ENCODE measurements at regions not wholly inside any gene's neighbourhood (a gene's known extent, or its start where the extent isn't known, plus 50 kb on each side); places are given as distances from the start of the nearest gene placed in this dataset.

GRCh38 chr12:126960221-126960620 is 1306.7 kb upstream of the TMEM132C start:
- no peak overlapping the region for H3K4me2 ChIP-seq
- Mint-ChIP-seq H3K36me3 (ENCODE audit: low read depth) (peaks cover 24% of the 10 kb centered on the region), H3K9me3 (peaks cover 95% of the 10 kb centered on the region), H3K4me3 (no peak overlapping the region), H3K27me3 (ENCODE audit: insufficient read depth, low read depth, poor library complexity) (no peaks in the 10 kb centered on the region), H3K27ac (no peak overlapping the region), H3K4me1 (no peaks in the 10 kb centered on the region)
- no peak overlapping the region for H3K27ac ChIP-seq (ENCODE audit: low read depth)
- H2AFZ ChIP-seq, result no peak overlapping the region
- no peak overlapping the region for H3K4me3 ChIP-seq
- H3K4me1 ChIP-seq (ENCODE audit: insufficient read depth), result no peaks in the 10 kb centered on the region
- H3K9me2 ChIP-seq (ENCODE audit: insufficient read depth), result no peaks in the 10 kb centered on the region
- H3K27me3 ChIP-seq (ENCODE audit: insufficient read depth), result no peaks in the 10 kb centered on the region
- ATAC-seq (no peak), DNase-seq (ENCODE audit: low spot score) (no peak)
- no peaks in the 10 kb centered on the region for H3F3A ChIP-seq (replicated peaks; ENCODE audit: low read depth)
- TF ChIP-seq CREB1 (CRISPR knock-in tag; IDR thresholded peaks at IDR 0.05; ENCODE audit: low read depth) (no peak), EZH2 (IDR thresholded peaks at IDR 0.05; ENCODE audit: low read depth, unreplicated experiment) (no peak), ZNF462 (CRISPR knock-in tag; IDR thresholded peaks at IDR 0.05) (no peak), STAT1 (IDR thresholded peaks at IDR 0.05; ENCODE audit: unreplicated experiment) (no peak), ETS1 (IDR thresholded peaks at IDR 0.05) (no peak), JUNB (IDR thresholded peaks at IDR 0.05; ENCODE audit: unreplicated experiment) (no peak), CTCF (conservative IDR thresholded peaks at IDR 0.05; ENCODE audit: low read depth in 2 of 2) (no peak), ZNF114 (CRISPR knock-in tag; IDR thresholded peaks at IDR 0.05) (no peak), POLR2AphosphoS5 (IDR thresholded peaks at IDR 0.05; ENCODE audit: low read depth) (no peak), REST (IDR thresholded peaks at IDR 0.05; ENCODE audit: unreplicated experiment) (no peak), ZNF331 (CRISPR knock-in tag; IDR thresholded peaks at IDR 0.05; ENCODE audit: low read depth) (no peak), NANOG (IDR thresholded peaks at IDR 0.05; ENCODE audit: borderline replicate concordance) (no peak), EZH2phosphoT487 (IDR thresholded peaks at IDR 0.05; ENCODE audit: unreplicated experiment) (no peak)
- no peaks in the 10 kb centered on the region for H4K20me1 ChIP-seq (replicated peaks; ENCODE audit: insufficient read depth)
- H3K36me3 ChIP-seq (ENCODE audit: insufficient read depth), result no peaks in the 10 kb centered on the region; the same call in 1 of the 2 replicates
- no peaks in the 10 kb centered on the region for H3K79me2 ChIP-seq (replicated peaks; ENCODE audit: insufficient read depth)
